PC-3 (cell line): ENCODE measurements at regions not wholly inside any gene's neighbourhood (a gene's known extent, or its start where the extent isn't known, plus 50 kb on each side); places are given as distances from the start of the nearest gene placed in this dataset.
"Not testable (repeated sequence)": the region's sequence is repeated elsewhere in the genome, so short reads cannot be mapped to it uniquely, and the experiment has no call there.

ENCODE experiments used
- EZH2 ChIP-seq: fragments of 300-600 bp; sonication (generic); IDR thresholded peaks from one replicate; pipeline ENCODE4 v1.6.1; 2017; ENCODE audit warnings: antibody characterized with exemption, mild to moderate bottlenecking, low read length; ENCODE audit not compliant: unreplicated experiment
- EZH2phosphoT487 ChIP-seq: fragments of 300-600 bp; sonication (generic); IDR thresholded peaks from 2 replicates; pipeline ENCODE4 v1.6.1; 2018; ENCODE audit warnings: mild to moderate bottlenecking, antibody characterized with exemption, low read length, borderline replicate concordance
- TF ChIP-seq, protein P1 (sequence below): fragments of 300-600 bp; sonication (generic); conservative IDR thresholded peaks from 2 replicates; pipeline ENCODE4 v1.5.1; 2017; ENCODE audit warnings: antibody characterized with exemption, low read depth, mild to moderate bottlenecking, low read length

DNA sequence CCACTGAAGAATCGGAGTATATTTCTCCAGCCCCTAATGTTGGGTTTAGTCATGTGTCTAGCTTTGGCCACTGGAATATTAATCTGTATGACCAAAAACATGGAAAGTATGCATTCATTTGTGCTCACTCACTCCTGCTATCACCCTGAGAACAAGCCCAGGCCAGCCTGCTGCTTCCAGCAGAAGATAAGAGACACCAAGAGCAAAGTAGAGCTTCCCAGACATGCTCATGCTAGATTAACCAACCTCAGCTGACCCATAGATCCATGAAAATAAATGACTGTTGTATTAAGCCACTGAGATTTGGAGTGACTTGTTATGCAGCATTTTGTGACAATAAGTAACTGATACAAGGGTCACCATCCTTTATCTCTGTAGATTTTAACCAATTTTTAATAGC, 96.9 kb downstream of the UNC93B1 start:
- TF ChIP-seq, protein P1, sequence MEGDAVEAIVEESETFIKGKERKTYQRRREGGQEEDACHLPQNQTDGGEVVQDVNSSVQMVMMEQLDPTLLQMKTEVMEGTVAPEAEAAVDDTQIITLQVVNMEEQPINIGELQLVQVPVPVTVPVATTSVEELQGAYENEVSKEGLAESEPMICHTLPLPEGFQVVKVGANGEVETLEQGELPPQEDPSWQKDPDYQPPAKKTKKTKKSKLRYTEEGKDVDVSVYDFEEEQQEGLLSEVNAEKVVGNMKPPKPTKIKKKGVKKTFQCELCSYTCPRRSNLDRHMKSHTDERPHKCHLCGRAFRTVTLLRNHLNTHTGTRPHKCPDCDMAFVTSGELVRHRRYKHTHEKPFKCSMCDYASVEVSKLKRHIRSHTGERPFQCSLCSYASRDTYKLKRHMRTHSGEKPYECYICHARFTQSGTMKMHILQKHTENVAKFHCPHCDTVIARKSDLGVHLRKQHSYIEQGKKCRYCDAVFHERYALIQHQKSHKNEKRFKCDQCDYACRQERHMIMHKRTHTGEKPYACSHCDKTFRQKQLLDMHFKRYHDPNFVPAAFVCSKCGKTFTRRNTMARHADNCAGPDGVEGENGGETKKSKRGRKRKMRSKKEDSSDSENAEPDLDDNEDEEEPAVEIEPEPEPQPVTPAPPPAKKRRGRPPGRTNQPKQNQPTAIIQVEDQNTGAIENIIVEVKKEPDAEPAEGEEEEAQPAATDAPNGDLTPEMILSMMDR = not testable (repeated sequence)
- TF ChIP-seq EZH2phosphoT487, EZH2: not testable (repeated sequence)
